ENCODE measurements at regions not wholly inside any gene's neighbourhood (a gene's known extent, or its start where the extent isn't known, plus 50 kb on each side); places are given as distances from the start of the nearest gene placed in this dataset.
"Not testable (repeated sequence)": the region's sequence is repeated elsewhere in the genome, so short reads cannot be mapped to it uniquely, and the experiment has no call there.

DNA sequence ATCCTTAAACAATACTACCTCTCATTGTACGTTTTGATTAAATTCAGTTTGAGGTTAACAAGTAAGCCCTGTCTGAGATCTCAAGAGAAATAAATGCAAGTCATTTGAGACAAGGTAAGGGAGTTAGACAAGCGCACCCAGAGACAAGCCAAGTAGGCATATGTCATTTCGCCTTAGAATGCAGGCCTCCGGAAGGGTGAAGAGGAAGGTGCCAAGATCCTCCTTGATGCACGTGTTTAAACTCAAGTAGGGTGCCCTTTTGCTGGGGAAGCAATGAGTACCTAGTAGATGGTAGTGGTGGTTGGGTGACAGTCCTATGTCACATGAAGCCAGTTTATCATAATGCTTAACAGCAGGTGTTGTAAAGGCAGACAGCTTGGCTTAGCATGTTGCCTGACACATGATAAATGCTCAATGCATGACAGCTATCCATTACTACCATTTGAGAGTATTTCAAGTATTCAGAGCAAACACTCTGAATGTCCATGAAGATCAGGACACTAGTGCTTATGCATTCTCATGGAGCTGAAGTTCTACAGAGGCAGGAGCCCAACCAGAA, 415.9 kb downstream of the TMEM135 start:
- Histone ChIP-seq H3K27ac (no peak overlapping the region), H3K4me1 (no peaks in the 10 kb centered on the region), H3K27me3 (no peaks in the 10 kb centered on the region), H3K4me3 (no peak overlapping the region), H3K36me3 (no peaks in the 10 kb centered on the region), H3K9me3 (no peaks in the 10 kb centered on the region)
- DNase-seq (no peak), ATAC-seq (peak in 1 of 2 donors; percentile 68)
- intact Hi-C loops (cut with DNase I; ENCODE audit: low total_unique reads) (no loop called here), in situ Hi-C loops (cut with MboI; ENCODE audit: low sequenced_read_pairs in 4 of 4) (no loop called here)
- TF ChIP-seq POLR2A (IDR thresholded peaks at IDR 0.05): no peak
- TF ChIP-seq, protein P1, sequence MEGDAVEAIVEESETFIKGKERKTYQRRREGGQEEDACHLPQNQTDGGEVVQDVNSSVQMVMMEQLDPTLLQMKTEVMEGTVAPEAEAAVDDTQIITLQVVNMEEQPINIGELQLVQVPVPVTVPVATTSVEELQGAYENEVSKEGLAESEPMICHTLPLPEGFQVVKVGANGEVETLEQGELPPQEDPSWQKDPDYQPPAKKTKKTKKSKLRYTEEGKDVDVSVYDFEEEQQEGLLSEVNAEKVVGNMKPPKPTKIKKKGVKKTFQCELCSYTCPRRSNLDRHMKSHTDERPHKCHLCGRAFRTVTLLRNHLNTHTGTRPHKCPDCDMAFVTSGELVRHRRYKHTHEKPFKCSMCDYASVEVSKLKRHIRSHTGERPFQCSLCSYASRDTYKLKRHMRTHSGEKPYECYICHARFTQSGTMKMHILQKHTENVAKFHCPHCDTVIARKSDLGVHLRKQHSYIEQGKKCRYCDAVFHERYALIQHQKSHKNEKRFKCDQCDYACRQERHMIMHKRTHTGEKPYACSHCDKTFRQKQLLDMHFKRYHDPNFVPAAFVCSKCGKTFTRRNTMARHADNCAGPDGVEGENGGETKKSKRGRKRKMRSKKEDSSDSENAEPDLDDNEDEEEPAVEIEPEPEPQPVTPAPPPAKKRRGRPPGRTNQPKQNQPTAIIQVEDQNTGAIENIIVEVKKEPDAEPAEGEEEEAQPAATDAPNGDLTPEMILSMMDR (IDR thresholded peaks at IDR 0.05 in 4 of 5, conservative IDR thresholded peaks at IDR 0.05 in 1 of 5): no peak

DNA sequence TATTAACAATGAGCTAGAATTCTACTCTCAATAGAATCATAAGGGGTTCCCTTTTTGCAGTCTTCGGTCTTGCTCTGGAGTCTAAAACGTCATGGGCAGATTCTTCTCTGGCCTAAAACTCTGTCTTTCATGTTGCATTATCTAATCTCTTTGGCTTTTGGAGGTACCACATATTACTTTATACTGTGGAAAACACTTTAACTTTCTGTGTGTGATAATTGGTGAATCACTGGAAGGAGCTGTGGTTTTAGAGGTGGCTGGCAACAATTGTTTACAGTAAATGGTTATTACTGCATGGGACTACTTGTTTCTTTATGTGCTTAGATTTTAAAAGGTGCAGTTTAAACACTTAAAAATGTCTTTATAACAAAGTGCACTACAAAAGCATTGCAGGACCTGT, 414.3 kb downstream of the TMEM135 start:
- ATAC-seq; intact Hi-C loops (cut with DNase I; ENCODE audit: low total_unique reads); H3K36me3 ChIP-seq: not testable (repeated sequence)

DNA sequence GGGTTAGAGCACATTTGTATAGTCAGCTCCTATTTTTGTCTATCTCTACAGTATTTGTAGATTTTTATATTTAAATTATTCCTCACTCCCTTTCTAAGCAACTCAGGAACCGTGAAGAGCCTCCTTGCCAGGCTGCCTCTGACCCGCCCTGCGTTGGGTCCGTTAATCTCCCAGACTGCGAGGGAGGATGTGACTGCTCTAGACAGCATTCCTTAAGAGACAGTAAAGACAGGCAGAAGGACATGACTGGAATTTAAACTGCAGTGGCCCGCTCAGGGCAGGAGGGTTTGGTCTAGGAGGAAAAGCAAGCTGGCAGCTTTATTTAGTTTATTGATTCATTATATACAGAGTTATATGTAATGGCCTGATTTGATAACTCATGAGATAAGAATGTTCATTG, 413.7 kb downstream of the TMEM135 start:
- TF ChIP-seq, protein P1 (IDR thresholded peaks at IDR 0.05 in 4 of 5, conservative IDR thresholded peaks at IDR 0.05 in 1 of 5): no peak
- TF ChIP-seq POLR2A (IDR thresholded peaks at IDR 0.05): no peak
- in situ Hi-C loops (cut with MboI; ENCODE audit: low sequenced_read_pairs in 4 of 4): no loop called here

More for the DNA sequence above, 414.3 kb downstream of the TMEM135 start:
- DNase-seq; H3K4me1 ChIP-seq; in situ Hi-C loops (cut with MboI; ENCODE audit: low sequenced_read_pairs in 4 of 4); H3K27ac ChIP-seq; H3K9me3 ChIP-seq; H3K27me3 ChIP-seq; H3K4me3 ChIP-seq: not testable (repeated sequence)

DNA sequence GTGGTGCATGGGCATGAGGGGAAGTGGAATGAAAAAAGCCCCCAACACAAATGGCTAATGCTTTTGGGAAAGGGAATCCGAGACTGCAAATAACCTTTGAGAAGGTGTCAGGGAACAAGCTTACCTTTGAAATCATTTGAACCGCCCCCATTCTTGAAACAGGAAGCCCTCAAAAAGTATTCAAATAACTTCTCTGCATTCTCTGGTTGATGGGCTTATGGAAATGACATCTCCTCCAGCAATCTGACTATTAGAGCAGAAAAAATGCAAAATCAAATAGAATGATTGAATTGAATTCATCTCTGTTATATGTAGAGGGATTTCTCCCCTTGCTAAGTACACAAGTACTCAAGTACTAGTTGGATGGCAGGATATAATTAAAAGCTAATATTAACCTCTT, 409.9 kb downstream of the TMEM135 start:
- no peak for DNase-seq
- no peaks in the 10 kb centered on the region for H3K4me1 ChIP-seq
- intact Hi-C loops (cut with DNase I; ENCODE audit: low total_unique reads): no loop called here
- no peaks in the 10 kb centered on the region for H3K36me3 ChIP-seq
- ATAC-seq: no peak
- TF ChIP-seq POLR2A (IDR thresholded peaks at IDR 0.05): no peak
- TF ChIP-seq, protein P1 (IDR thresholded peaks at IDR 0.05 in 4 of 5, conservative IDR thresholded peaks at IDR 0.05 in 1 of 5): no peak
- no peaks in the 10 kb centered on the region for H3K9me3 ChIP-seq
- in situ Hi-C loops (cut with MboI; ENCODE audit: low sequenced_read_pairs in 4 of 4): no loop called here
- H3K4me3 ChIP-seq: no peak overlapping the region
- no peaks in the 10 kb centered on the region for H3K27me3 ChIP-seq
- H3K27ac ChIP-seq: no peak overlapping the region

More for the DNA sequence above, 413.7 kb downstream of the TMEM135 start:
- Histone ChIP-seq H3K4me1 (no peaks in the 10 kb centered on the region), H3K9me3 (no peaks in the 10 kb centered on the region), H3K36me3 (no peaks in the 10 kb centered on the region), H3K27me3 (no peaks in the 10 kb centered on the region), H3K4me3 (no peak overlapping the region), H3K27ac (no peak overlapping the region)
- no peak for DNase-seq
- ATAC-seq: no peak
- intact Hi-C loops (cut with DNase I; ENCODE audit: low total_unique reads): no loop called here

DNA sequence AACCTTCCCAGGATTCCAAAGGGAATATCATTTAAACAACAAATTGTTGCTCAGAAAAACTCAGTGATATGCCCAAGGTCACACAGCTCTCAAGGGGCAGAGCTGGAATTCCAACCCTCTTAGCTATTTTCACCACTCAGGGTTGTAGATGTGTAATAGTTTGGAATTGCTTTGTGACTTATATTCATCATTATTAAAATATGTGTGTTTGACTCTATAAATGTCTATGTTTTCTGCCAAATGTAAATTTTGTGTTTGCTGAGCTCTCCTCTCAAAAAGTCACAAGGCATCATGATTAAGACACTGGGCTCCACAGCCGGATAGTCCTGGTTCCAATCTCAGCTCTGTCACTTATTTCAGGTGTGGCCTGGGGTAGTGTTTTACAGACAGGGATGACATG, 407.3 kb downstream of the TMEM135 start:
- intact Hi-C loops (cut with DNase I; ENCODE audit: low total_unique reads): no loop called here
- Histone ChIP-seq H3K9me3 (no peaks in the 10 kb centered on the region), H3K27me3 (no peaks in the 10 kb centered on the region), H3K36me3 (no peaks in the 10 kb centered on the region), H3K4me3 (no peak overlapping the region), H3K4me1 (no peaks in the 10 kb centered on the region), H3K27ac (no peak overlapping the region)
- in situ Hi-C loops (cut with MboI; ENCODE audit: low sequenced_read_pairs in 4 of 4): no loop called here
- TF ChIP-seq, protein P1 (IDR thresholded peaks at IDR 0.05 in 4 of 5, conservative IDR thresholded peaks at IDR 0.05 in 1 of 5): no peak
- no peak for TF ChIP-seq POLR2A (IDR thresholded peaks at IDR 0.05)
- no peak for DNase-seq
- ATAC-seq: no peak
